Liver (tissue), 3 donors: ENCODE measurements at regions not wholly inside any gene's neighbourhood (a gene's known extent, or its start where the extent isn't known, plus 50 kb on each side); places are given as distances from the start of the nearest gene placed in this dataset.

ENCODE experiments used
- NR2F2 ChIP-seq: IDR thresholded peaks from 2 replicates; pipeline ENCODE4 v1.6.1; 2016; ENCODE audit warnings: antibody characterized with exemption
- RAD21 ChIP-seq, 2 donors: IDR thresholded peaks; 2 replicates each; pipeline ENCODE4 v1.6.1; 2016; ENCODE audit warnings: antibody characterized with exemption in 2 of 2, mild to moderate bottlenecking in 2 of 2
- RXRA ChIP-seq, 2 donors: IDR thresholded peaks; 2 replicates each; pipeline ENCODE4 v1.6.1; 2017 to 2018; ENCODE audit warnings: antibody characterized with exemption in 2 of 2, mild to moderate bottlenecking in 1 of 2
- SP1 ChIP-seq: IDR thresholded peaks from 2 replicates; pipeline ENCODE4 v1.6.1; 2018; ENCODE audit warnings: antibody characterized with exemption, mild to moderate bottlenecking
- TAF1 ChIP-seq: conservative IDR thresholded peaks from 2 replicates; pipeline ENCODE4 v1.6.1; 2016; ENCODE audit warnings: antibody characterized with exemption, mild to moderate bottlenecking
- YY1 ChIP-seq: IDR thresholded peaks from 2 replicates; pipeline ENCODE4 v1.6.1; 2016; ENCODE audit warnings: antibody characterized with exemption, mild to moderate bottlenecking
- TF ChIP-seq, protein P1 (sequence below): fragments of 150-350 bp; IDR thresholded peaks from 2 replicates; pipeline ENCODE4 v1.5.1; 2017; ENCODE audit warnings: improper control_type of control experiment, low read depth, low read length; ENCODE audit not compliant: missing input control
- TF ChIP-seq, protein P2 (sequence below): IDR thresholded peaks from 2 replicates; pipeline ENCODE4 v1.6.1; 2016; ENCODE audit warnings: antibody characterized with exemption, mild to moderate bottlenecking
- TF ChIP-seq, protein P3 (sequence below): IDR thresholded peaks from 2 replicates; pipeline ENCODE4 v1.6.1; 2016; ENCODE audit warnings: antibody characterized with exemption
- donor health status: healthy.
- donor health status: healthy.

DNA sequence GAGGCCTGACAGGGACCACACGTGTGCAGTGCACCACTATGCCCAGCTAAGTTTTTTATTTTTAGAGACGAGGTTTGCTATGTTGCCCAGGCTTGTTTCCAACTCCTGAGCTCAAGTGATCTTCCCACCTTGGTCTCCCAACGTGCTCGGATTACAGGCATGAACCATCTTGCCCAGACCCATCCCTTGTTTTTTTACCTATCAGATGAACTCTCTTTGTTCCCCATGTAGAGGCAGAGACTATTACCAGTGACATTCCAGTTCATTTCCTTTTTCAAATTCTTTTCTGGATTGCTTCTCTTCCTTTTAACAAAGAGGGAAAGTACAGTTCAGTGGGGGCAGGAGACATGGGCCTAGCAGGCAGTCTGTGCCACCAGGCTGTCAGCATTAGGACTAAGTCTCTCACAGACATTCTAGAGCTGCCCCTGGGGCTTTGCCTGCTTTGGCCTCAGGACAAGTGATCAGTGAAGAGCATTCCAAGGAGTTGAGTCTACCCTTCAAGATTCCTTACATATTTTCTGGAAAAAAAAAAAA lies 103.5 kb upstream of the SLC7A14 start:
- TF ChIP-seq, protein P1, sequence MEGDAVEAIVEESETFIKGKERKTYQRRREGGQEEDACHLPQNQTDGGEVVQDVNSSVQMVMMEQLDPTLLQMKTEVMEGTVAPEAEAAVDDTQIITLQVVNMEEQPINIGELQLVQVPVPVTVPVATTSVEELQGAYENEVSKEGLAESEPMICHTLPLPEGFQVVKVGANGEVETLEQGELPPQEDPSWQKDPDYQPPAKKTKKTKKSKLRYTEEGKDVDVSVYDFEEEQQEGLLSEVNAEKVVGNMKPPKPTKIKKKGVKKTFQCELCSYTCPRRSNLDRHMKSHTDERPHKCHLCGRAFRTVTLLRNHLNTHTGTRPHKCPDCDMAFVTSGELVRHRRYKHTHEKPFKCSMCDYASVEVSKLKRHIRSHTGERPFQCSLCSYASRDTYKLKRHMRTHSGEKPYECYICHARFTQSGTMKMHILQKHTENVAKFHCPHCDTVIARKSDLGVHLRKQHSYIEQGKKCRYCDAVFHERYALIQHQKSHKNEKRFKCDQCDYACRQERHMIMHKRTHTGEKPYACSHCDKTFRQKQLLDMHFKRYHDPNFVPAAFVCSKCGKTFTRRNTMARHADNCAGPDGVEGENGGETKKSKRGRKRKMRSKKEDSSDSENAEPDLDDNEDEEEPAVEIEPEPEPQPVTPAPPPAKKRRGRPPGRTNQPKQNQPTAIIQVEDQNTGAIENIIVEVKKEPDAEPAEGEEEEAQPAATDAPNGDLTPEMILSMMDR: no peak
- no peak for TF ChIP-seq TAF1
- TF ChIP-seq, protein P2, sequence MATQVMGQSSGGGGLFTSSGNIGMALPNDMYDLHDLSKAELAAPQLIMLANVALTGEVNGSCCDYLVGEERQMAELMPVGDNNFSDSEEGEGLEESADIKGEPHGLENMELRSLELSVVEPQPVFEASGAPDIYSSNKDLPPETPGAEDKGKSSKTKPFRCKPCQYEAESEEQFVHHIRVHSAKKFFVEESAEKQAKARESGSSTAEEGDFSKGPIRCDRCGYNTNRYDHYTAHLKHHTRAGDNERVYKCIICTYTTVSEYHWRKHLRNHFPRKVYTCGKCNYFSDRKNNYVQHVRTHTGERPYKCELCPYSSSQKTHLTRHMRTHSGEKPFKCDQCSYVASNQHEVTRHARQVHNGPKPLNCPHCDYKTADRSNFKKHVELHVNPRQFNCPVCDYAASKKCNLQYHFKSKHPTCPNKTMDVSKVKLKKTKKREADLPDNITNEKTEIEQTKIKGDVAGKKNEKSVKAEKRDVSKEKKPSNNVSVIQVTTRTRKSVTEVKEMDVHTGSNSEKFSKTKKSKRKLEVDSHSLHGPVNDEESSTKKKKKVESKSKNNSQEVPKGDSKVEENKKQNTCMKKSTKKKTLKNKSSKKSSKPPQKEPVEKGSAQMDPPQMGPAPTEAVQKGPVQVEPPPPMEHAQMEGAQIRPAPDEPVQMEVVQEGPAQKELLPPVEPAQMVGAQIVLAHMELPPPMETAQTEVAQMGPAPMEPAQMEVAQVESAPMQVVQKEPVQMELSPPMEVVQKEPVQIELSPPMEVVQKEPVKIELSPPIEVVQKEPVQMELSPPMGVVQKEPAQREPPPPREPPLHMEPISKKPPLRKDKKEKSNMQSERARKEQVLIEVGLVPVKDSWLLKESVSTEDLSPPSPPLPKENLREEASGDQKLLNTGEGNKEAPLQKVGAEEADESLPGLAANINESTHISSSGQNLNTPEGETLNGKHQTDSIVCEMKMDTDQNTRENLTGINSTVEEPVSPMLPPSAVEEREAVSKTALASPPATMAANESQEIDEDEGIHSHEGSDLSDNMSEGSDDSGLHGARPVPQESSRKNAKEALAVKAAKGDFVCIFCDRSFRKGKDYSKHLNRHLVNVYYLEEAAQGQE: no peak
- TF ChIP-seq, protein P3, sequence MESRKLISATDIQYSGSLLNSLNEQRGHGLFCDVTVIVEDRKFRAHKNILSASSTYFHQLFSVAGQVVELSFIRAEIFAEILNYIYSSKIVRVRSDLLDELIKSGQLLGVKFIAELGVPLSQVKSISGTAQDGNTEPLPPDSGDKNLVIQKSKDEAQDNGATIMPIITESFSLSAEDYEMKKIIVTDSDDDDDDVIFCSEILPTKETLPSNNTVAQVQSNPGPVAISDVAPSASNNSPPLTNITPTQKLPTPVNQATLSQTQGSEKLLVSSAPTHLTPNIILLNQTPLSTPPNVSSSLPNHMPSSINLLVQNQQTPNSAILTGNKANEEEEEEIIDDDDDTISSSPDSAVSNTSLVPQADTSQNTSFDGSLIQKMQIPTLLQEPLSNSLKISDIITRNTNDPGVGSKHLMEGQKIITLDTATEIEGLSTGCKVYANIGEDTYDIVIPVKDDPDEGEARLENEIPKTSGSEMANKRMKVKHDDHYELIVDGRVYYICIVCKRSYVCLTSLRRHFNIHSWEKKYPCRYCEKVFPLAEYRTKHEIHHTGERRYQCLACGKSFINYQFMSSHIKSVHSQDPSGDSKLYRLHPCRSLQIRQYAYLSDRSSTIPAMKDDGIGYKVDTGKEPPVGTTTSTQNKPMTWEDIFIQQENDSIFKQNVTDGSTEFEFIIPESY: no peak
- TF ChIP-seq RAD21 (IDR thresholded peaks at IDR 0.05): no peak
- TF ChIP-seq SP1: no peak
- no peak for TF ChIP-seq NR2F2
- TF ChIP-seq YY1: no peak
- TF ChIP-seq RXRA (IDR thresholded peaks at IDR 0.05): no peak
